Smooth muscle cell (in vitro differentiated cells): ENCODE measurements at regions not wholly inside any gene's neighbourhood (a gene's known extent, or its start where the extent isn't known, plus 50 kb on each side); places are given as distances from the start of the nearest gene placed in this dataset.

Source experiments
- DNase-seq: peaks from one replicate; lab custom pipeline; 2025; ENCODE audit not compliant: unreplicated experiment; lab: John Stamatoyannopoulos, UW
- H2AFZ ChIP-seq: fragments of 200-600 bp; sonication (generic); 2 replicates; pipeline ENCODE4 v1.6.0; 2016; ENCODE audit warnings: antibody characterized with exemption, low read depth, mild to moderate bottlenecking
- H3F3A ChIP-seq: fragments of 200-600 bp; sonication (generic); 2 replicates; pipeline ENCODE4 v1.6.0; 2017; ENCODE audit warnings: antibody characterized with exemption, low read depth
- H3K27ac ChIP-seq: fragments of 200-600 bp; sonication (generic); 2 replicates; pipeline ENCODE4 v1.5.1; 2016; ENCODE audit warnings: low read depth, mild to moderate bottlenecking
- H3K27me3 ChIP-seq: fragments of 200-600 bp; sonication (generic); 2 replicates; pipeline ENCODE4 v1.6.1; 2016; ENCODE audit warnings: low read depth, mild to moderate bottlenecking
- H3K36me3 ChIP-seq: fragments of 200-600 bp; sonication (generic); 2 replicates; pipeline ENCODE4 v1.5.1; 2016; ENCODE audit warnings: low read depth
- H3K4me1 ChIP-seq: fragments of 200-600 bp; sonication (generic); 2 replicates; pipeline ENCODE4 v1.5.1; 2016; ENCODE audit warnings: low read depth
- H3K4me2 ChIP-seq: fragments of 200-600 bp; sonication (generic); 2 replicates; pipeline ENCODE4 v1.6.0; 2016; ENCODE audit warnings: mild to moderate bottlenecking
- H3K4me3 ChIP-seq: fragments of 200-600 bp; sonication (generic); 2 replicates; pipeline ENCODE4 v1.5.1; 2016; ENCODE audit warnings: mild to moderate bottlenecking
- H3K79me2 ChIP-seq: fragments of 200-600 bp; sonication (generic); 2 replicates; pipeline ENCODE4 v1.6.0; 2016; ENCODE audit warnings: low read depth, mild to moderate bottlenecking
- H3K9ac ChIP-seq: fragments of 200-600 bp; sonication (generic); 2 replicates; pipeline ENCODE4 v1.6.0; 2016; ENCODE audit warnings: low read depth
- H3K9me3 ChIP-seq: fragments of 200-600 bp; sonication (generic); replicated peaks from 2 replicates; pipeline ENCODE4 v1.5.1; 2016; ENCODE audit warnings: low read depth
- H4K20me1 ChIP-seq: fragments of 200-600 bp; sonication (generic); 2 replicates; pipeline ENCODE4 v1.6.0; 2016; ENCODE audit warnings: low read depth
- CTCF ChIP-seq: fragments of 200-600 bp; sonication (generic); IDR thresholded peaks from 2 replicates; pipeline ENCODE4 v1.5.1; 2017; ENCODE audit warnings: borderline replicate concordance, mild to moderate bottlenecking, antibody characterized with exemption; ENCODE audit not compliant: insufficient read depth, poor library complexity, severe bottlenecking
- WGBS: methylation state at CpG from one replicate; pipeline ENCODE4 v1.1.7; 2016; ENCODE audit warnings: low lambda C conversion rate; 5-methylcytosine and 5-hydroxymethylcytosine counted together

GRCh38 chr11:103648670-103649400 lies 387.6 kb upstream of the DDI1 start:
- 69% methylated on average over 1 of the region's 1 CpG for WGBS
- H3K9ac ChIP-seq, result no peak overlapping the region
- no peaks in the 10 kb centered on the region for H3K36me3 ChIP-seq
- no peak overlapping the region for H3K4me3 ChIP-seq
- no peaks in the 10 kb centered on the region for H3F3A ChIP-seq
- H3K4me1 ChIP-seq, result no peaks in the 10 kb centered on the region
- TF ChIP-seq CTCF, result no peak
- H3K4me2 ChIP-seq, result no peak overlapping the region
- H2AFZ ChIP-seq, result no peak overlapping the region
- H3K79me2 ChIP-seq, result no peaks in the 10 kb centered on the region
- H4K20me1 ChIP-seq, result no peaks in the 10 kb centered on the region
- H3K27me3 ChIP-seq, result no peaks in the 10 kb centered on the region
- H3K9me3 ChIP-seq, result peaks cover 4% of the 10 kb centered on the region
- DNase-seq, result no peak
- no peak overlapping the region for H3K27ac ChIP-seq

- 95% methylated on average over 3 of the region's 3 CpGs for WGBS
- Histone ChIP-seq H3F3A (no peaks in the 10 kb centered on the region), H4K20me1 (no peaks in the 10 kb centered on the region), H3K79me2 (no peaks in the 10 kb centered on the region), H3K27ac (no peak overlapping the region), H3K9ac (no peak overlapping the region), H3K4me3 (no peak overlapping the region), H3K9me3 (peaks cover 4% of the 10 kb centered on the region), H2AFZ (no peak overlapping the region), H3K4me2 (no peak overlapping the region), H3K27me3 (no peaks in the 10 kb centered on the region), H3K36me3 (no peaks in the 10 kb centered on the region), H3K4me1 (no peaks in the 10 kb centered on the region)
- no peak for TF ChIP-seq CTCF
- DNase-seq, result no peak
Observed at GRCh38 chr11:103649401-103649895, 387.0 kb upstream of the DDI1 start.

- no peaks in the 10 kb centered on the region for H3K36me3 ChIP-seq
- WGBS, result 100% methylated on average over 1 of the region's 1 CpG
- no peak overlapping the region for H3K9ac ChIP-seq
- no peaks in the 10 kb centered on the region for H3K79me2 ChIP-seq
- no peaks in the 10 kb centered on the region for H3K27me3 ChIP-seq
- no peak overlapping the region for H2AFZ ChIP-seq
- no peaks in the 10 kb centered on the region for H3F3A ChIP-seq
- H3K4me1 ChIP-seq, result no peaks in the 10 kb centered on the region
- TF ChIP-seq CTCF, result no peak
- no peak overlapping the region for H3K4me3 ChIP-seq
- no peaks in the 10 kb centered on the region for H4K20me1 ChIP-seq
- H3K27ac ChIP-seq, result no peak overlapping the region
- peaks cover 4% of the 10 kb centered on the region for H3K9me3 ChIP-seq
- DNase-seq, result no peak
- no peak overlapping the region for H3K4me2 ChIP-seq
Observed at GRCh38 chr11:103650330-103650729, 386.1 kb upstream of the DDI1 start.
